ENCODE measurements at regions not wholly inside any gene's neighbourhood (a gene's known extent, or its start where the extent isn't known, plus 50 kb on each side); places are given as distances from the start of the nearest gene placed in this dataset.

DNA sequence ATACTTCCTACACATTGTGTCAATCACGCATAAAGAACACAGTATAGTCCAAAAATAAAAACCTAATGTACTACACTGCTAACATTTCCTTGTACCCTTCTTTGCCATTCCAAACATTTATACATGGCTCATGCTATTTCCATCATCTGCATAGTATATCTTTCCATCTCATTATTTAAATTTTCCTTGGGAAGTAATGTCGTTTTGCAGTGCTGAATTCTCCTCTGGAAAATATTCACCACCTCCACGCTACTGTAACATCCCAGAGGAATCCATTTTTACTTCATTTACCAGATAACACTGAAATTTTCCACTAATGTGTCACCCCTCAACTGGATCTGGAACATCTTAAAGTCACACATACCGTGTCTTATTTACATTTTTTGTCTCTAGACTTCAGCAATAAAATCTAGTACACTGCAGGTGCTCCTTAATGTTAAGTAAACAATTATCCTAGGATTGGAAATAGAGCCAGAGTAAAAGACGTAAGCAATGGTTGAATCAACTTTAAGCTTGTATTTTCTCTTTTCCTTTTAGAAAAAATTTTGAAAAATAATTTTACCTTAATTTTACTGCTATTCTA, 881.0 kb downstream of the AMY1C start:
- Histone ChIP-seq H4K20me1 (replicated peaks; ENCODE audit: control insufficient read depth, extremely low read depth, insufficient read depth, low read length) (no peaks in the 10 kb centered on the region), H3K9me3 (replicated peaks; ENCODE audit: control insufficient read depth, insufficient read depth, low read length) (no peaks in the 10 kb centered on the region), H3K9me1 (replicated peaks; ENCODE audit: control insufficient read depth, extremely low read depth, insufficient read depth, low read length) (no peaks in the 10 kb centered on the region), H3K9ac (replicated peaks; ENCODE audit: extremely low read depth, insufficient read depth, low read length) (no peak overlapping the region), H3K4me1 (ENCODE audit: control insufficient read depth, extremely low read depth, insufficient read depth, low read length) (no peaks in the 10 kb centered on the region), H3K27ac (ENCODE audit: insufficient read depth, low read depth, low read length) (no peak overlapping the region), H3K27me3 (ENCODE audit: control insufficient read depth in 2 of 2, insufficient read depth in 2 of 2, low read length in 2 of 2) (no peaks in the 10 kb centered on the region), H3K4me2 (ENCODE audit: insufficient read depth, low read length) (no peak overlapping the region), H3K36me3 (ENCODE audit: control insufficient read depth in 2 of 2, extremely low read depth in 1 of 2, insufficient read depth in 2 of 2, low read length in 2 of 2) (no peaks in the 10 kb centered on the region), H2AFZ (ENCODE audit: low read depth, low read length) (no peak overlapping the region), H3K4me3 (replicated peaks in 1 of 3; ENCODE audit: insufficient read depth in 1 of 3, low read depth in 1 of 3, low read length in 3 of 3) (no peak overlapping the region), H3K79me2 (ENCODE audit: control insufficient read depth, insufficient read depth, low read length) (no peaks in the 10 kb centered on the region)
- TF ChIP-seq, protein P1, sequence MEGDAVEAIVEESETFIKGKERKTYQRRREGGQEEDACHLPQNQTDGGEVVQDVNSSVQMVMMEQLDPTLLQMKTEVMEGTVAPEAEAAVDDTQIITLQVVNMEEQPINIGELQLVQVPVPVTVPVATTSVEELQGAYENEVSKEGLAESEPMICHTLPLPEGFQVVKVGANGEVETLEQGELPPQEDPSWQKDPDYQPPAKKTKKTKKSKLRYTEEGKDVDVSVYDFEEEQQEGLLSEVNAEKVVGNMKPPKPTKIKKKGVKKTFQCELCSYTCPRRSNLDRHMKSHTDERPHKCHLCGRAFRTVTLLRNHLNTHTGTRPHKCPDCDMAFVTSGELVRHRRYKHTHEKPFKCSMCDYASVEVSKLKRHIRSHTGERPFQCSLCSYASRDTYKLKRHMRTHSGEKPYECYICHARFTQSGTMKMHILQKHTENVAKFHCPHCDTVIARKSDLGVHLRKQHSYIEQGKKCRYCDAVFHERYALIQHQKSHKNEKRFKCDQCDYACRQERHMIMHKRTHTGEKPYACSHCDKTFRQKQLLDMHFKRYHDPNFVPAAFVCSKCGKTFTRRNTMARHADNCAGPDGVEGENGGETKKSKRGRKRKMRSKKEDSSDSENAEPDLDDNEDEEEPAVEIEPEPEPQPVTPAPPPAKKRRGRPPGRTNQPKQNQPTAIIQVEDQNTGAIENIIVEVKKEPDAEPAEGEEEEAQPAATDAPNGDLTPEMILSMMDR (IDR thresholded peaks at IDR 0.05; ENCODE audit: extremely low read depth in 1 of 2, insufficient read depth in 1 of 2, low read depth in 1 of 2, low read length in 2 of 2), result no peak
- no peak for TF ChIP-seq POLR2A (IDR thresholded peaks at IDR 0.05; ENCODE audit: low read depth, low read length)
- no peak for TF ChIP-seq JUN (IDR thresholded peaks at IDR 0.05; ENCODE audit: borderline replicate concordance, insufficient read depth, insufficient read length, low read depth)
- TF ChIP-seq FOS (IDR thresholded peaks at IDR 0.05; ENCODE audit: borderline replicate concordance, insufficient read depth, low read length), result no peak
- no peak for TF ChIP-seq MYC (IDR thresholded peaks at IDR 0.05; ENCODE audit: low read depth, low read length)
- TF ChIP-seq EZH2 (IDR thresholded peaks at IDR 0.05; ENCODE audit: borderline replicate concordance, low read depth, low read length, severe bottlenecking), result no peak
- TF ChIP-seq POLR2AphosphoS5 (IDR thresholded peaks at IDR 0.05; ENCODE audit: insufficient read depth, low read depth, low read length), result no peak
- TF ChIP-seq GATA2 (IDR thresholded peaks at IDR 0.05; ENCODE audit: insufficient read depth, insufficient read length, low read depth, low read length), result no peak
- TF ChIP-seq, protein P2, sequence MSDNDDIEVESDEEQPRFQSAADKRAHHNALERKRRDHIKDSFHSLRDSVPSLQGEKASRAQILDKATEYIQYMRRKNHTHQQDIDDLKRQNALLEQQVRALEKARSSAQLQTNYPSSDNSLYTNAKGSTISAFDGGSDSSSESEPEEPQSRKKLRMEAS (IDR thresholded peaks at IDR 0.05; ENCODE audit: insufficient read depth, insufficient read length), result no peak
- FAIRE-seq (no peak), DNase-seq (ENCODE audit: low read depth, low spot score) (no peak)
- CTCF ChIA-PET, result no interaction called here
- BruUV-seq (replicated peaks), result no TSS peak
- intact Hi-C loops (cut with micrococcal nuclease) (loop anchor here (10.0 kb wide), 1 partner anchor 306 kb away; no protein-coding TSS in a partner anchor), dilution Hi-C loops (cut with MboI; ENCODE audit: extremely low pct_ligation_motif_present, low sequenced_read_pairs) (no loop called here)
- POLR2A ChIA-PET, result no interaction called here

Measured in endothelial cell of umbilical vein (primary cell).